ENCODE measurements at regions not wholly inside any gene's neighbourhood (a gene's known extent, or its start where the extent isn't known, plus 50 kb on each side); places are given as distances from the start of the nearest gene placed in this dataset.
A peak's percentile ranks its signal among the peaks of the same experiment; 100 is the strongest.
"Not testable (repeated sequence)": the region's sequence is repeated elsewhere in the genome, so short reads cannot be mapped to it uniquely, and the experiment has no call there.

- no peak overlapping the region for H2AFZ ChIP-seq (ENCODE audit: insufficient read depth, low read length, poor library complexity)
- H3K27ac ChIP-seq (ENCODE audit: low read depth, low read length), result no peak overlapping the region
- H4K12ac ChIP-seq (ENCODE audit: low read depth, low read length), result no peak overlapping the region
- H3K36me3 ChIP-seq (ENCODE audit: control insufficient read depth in 1 of 2, insufficient read depth in 2 of 2, low read length in 2 of 2), result no peaks in the 10 kb centered on the region
- no peak overlapping the region for H3K18ac ChIP-seq (ENCODE audit: low read length)
- no peak overlapping the region for H2BK5ac ChIP-seq (ENCODE audit: low read depth, low read length, poor library complexity)
- no CpG with 5 or more reads among the region's 2 CpGs for WGBS (ENCODE audit: extremely low coverage, insufficient coverage, insufficient read length)
- no peak overlapping the region for H3K4me3 ChIP-seq (ENCODE audit: low read depth, low read length)
- no peak overlapping the region for H3K14ac ChIP-seq (ENCODE audit: low read length)
- no peak overlapping the region for H2BK120ac ChIP-seq (ENCODE audit: insufficient read depth, low read length, poor library complexity)
- no peak for DNase-seq
- no peaks in the 10 kb centered on the region for H3K27me3 ChIP-seq (ENCODE audit: insufficient read depth, low read length)
- peaks cover 2% of the 10 kb centered on the region for H3K9me3 ChIP-seq (ENCODE audit: insufficient read depth, low read depth, low read length)
- no peak overlapping the region for H4K91ac ChIP-seq (ENCODE audit: low read depth, low read length)
- H2BK12ac ChIP-seq (ENCODE audit: low read length), result no peak overlapping the region
- no peak overlapping the region for H3K4me2 ChIP-seq (ENCODE audit: low read length)
- H3K4me1 ChIP-seq (ENCODE audit: control insufficient read depth in 1 of 2, insufficient read depth in 2 of 2, low read length in 2 of 2), result peaks cover 3 to 5% of the 10 kb centered on the region in 2 experiments
- H3K4ac ChIP-seq (ENCODE audit: low read depth, low read length), result no peak overlapping the region
- no peak overlapping the region for H3K23ac ChIP-seq (ENCODE audit: low read length)
- H3K79me1 ChIP-seq (ENCODE audit: low read length), result peaks cover 3% of the 10 kb centered on the region
- H3K9ac ChIP-seq (ENCODE audit: low read length), result no peak overlapping the region
- no peak overlapping the region for H2AK5ac ChIP-seq (ENCODE audit: low read length)
- no peaks in the 10 kb centered on the region for H3K79me2 ChIP-seq (ENCODE audit: control insufficient read depth, insufficient read depth, low read length, poor library complexity)
- H4K8ac ChIP-seq (ENCODE audit: low read depth, low read length), result no peak overlapping the region
These were observed 89.9 kb upstream of the SGK1 start for GRCh38 chr6:134407791-134408190.

- H3K79me2 ChIP-seq (ENCODE audit: control insufficient read depth, insufficient read depth, low read length, poor library complexity), result no peaks in the 10 kb centered on the region
- no peak overlapping the region for H4K12ac ChIP-seq (ENCODE audit: low read depth, low read length)
- H2AFZ ChIP-seq (ENCODE audit: insufficient read depth, low read length, poor library complexity), result no peak overlapping the region
- peaks cover 3% of the 10 kb centered on the region for H3K79me1 ChIP-seq (ENCODE audit: low read length)
- H3K9me3 ChIP-seq (ENCODE audit: insufficient read depth, low read depth, low read length), result no peaks in the 10 kb centered on the region
- WGBS (ENCODE audit: extremely low coverage, insufficient coverage, insufficient read length), result no CpG with 5 or more reads among the region's 7 CpGs
- no peak overlapping the region for H3K4me3 ChIP-seq (ENCODE audit: low read depth, low read length)
- H3K23ac ChIP-seq (ENCODE audit: low read length), result no peak overlapping the region
- no peak overlapping the region for H3K27ac ChIP-seq (ENCODE audit: low read depth, low read length)
- no peaks in the 10 kb centered on the region for H3K27me3 ChIP-seq (ENCODE audit: insufficient read depth, low read length)
- H3K4me1 ChIP-seq (ENCODE audit: control insufficient read depth in 1 of 2, insufficient read depth in 2 of 2, low read length in 2 of 2), result peaks cover 3 to 5% of the 10 kb centered on the region in 2 experiments
- H3K9ac ChIP-seq (ENCODE audit: low read length), result no peak overlapping the region
- H3K4me2 ChIP-seq (ENCODE audit: low read length), result no peak overlapping the region
- H4K91ac ChIP-seq (ENCODE audit: low read depth, low read length), result no peak overlapping the region
- H4K8ac ChIP-seq (ENCODE audit: low read depth, low read length), result no peak overlapping the region
- no peak overlapping the region for H3K4ac ChIP-seq (ENCODE audit: low read depth, low read length)
- H3K36me3 ChIP-seq (ENCODE audit: control insufficient read depth in 1 of 2, insufficient read depth in 2 of 2, low read length in 2 of 2), result no peaks in the 10 kb centered on the region
- DNase-seq, result no peak
- H2AK5ac ChIP-seq (ENCODE audit: low read length), result no peak overlapping the region
- no peak overlapping the region for H3K14ac ChIP-seq (ENCODE audit: low read length)
- no peak overlapping the region for H3K18ac ChIP-seq (ENCODE audit: low read length)
- no peak overlapping the region for H2BK120ac ChIP-seq (ENCODE audit: insufficient read depth, low read length, poor library complexity)
- no peak overlapping the region for H2BK5ac ChIP-seq (ENCODE audit: low read depth, low read length, poor library complexity)
- no peak overlapping the region for H2BK12ac ChIP-seq (ENCODE audit: low read length)
These were observed 88.4 kb upstream of the SGK1 start for GRCh38 chr6:134406311-134406710.

- Histone ChIP-seq H4K8ac (ENCODE audit: low read depth, low read length) (no peak overlapping the region), H3K4ac (ENCODE audit: low read depth, low read length) (no peak overlapping the region), H4K91ac (ENCODE audit: low read depth, low read length) (no peak overlapping the region), H2BK5ac (ENCODE audit: low read depth, low read length, poor library complexity) (no peak overlapping the region), H3K27ac (ENCODE audit: low read depth, low read length) (no peak overlapping the region), H4K12ac (ENCODE audit: low read depth, low read length) (no peak overlapping the region), H3K23ac (ENCODE audit: low read length) (no peak overlapping the region), H3K18ac (ENCODE audit: low read length) (no peak overlapping the region), H3K79me1 (ENCODE audit: low read length) (peaks cover 3% of the 10 kb centered on the region), H3K14ac (ENCODE audit: low read length) (no peak overlapping the region), H3K4me2 (ENCODE audit: low read length) (no peak overlapping the region), H3K27me3 (ENCODE audit: insufficient read depth, low read length) (no peaks in the 10 kb centered on the region), H3K4me1 (ENCODE audit: control insufficient read depth in 1 of 2, insufficient read depth in 2 of 2, low read length in 2 of 2) (peaks cover 3 to 5% of the 10 kb centered on the region in 2 experiments), H2BK120ac (ENCODE audit: insufficient read depth, low read length, poor library complexity) (no peak overlapping the region), H3K4me3 (ENCODE audit: low read depth, low read length) (no peak overlapping the region), H3K9ac (ENCODE audit: low read length) (no peak overlapping the region), H3K9me3 (ENCODE audit: insufficient read depth, low read depth, low read length) (no peaks in the 10 kb centered on the region), H2AFZ (ENCODE audit: insufficient read depth, low read length, poor library complexity) (no peak overlapping the region), H2AK5ac (ENCODE audit: low read length) (no peak overlapping the region), H3K79me2 (ENCODE audit: control insufficient read depth, insufficient read depth, low read length, poor library complexity) (no peaks in the 10 kb centered on the region), H2BK12ac (ENCODE audit: low read length) (no peak overlapping the region), H3K36me3 (ENCODE audit: control insufficient read depth in 1 of 2, insufficient read depth in 2 of 2, low read length in 2 of 2) (no peaks in the 10 kb centered on the region)
- no CpG with 5 or more reads among the region's 6 CpGs for WGBS (ENCODE audit: extremely low coverage, insufficient coverage, insufficient read length)
- DNase-seq, result peak in 1 of 2 donors; percentile 30
These were observed 87.6 kb upstream of the SGK1 start for GRCh38 chr6:134405386-134406087.

- WGBS (ENCODE audit: extremely low coverage, insufficient coverage, insufficient read length), result no CpG with 5 or more reads among the region's 10 CpGs
- H3K79me1 ChIP-seq (ENCODE audit: low read length); H4K91ac ChIP-seq (ENCODE audit: low read depth, low read length); H2BK12ac ChIP-seq (ENCODE audit: low read length); H4K8ac ChIP-seq (ENCODE audit: low read depth, low read length); H3K79me2 ChIP-seq (ENCODE audit: control insufficient read depth, insufficient read depth, low read length, poor library complexity); H2AFZ ChIP-seq (ENCODE audit: insufficient read depth, low read length, poor library complexity); DNase-seq; H3K4me3 ChIP-seq (ENCODE audit: low read depth, low read length); H4K12ac ChIP-seq (ENCODE audit: low read depth, low read length); H2AK5ac ChIP-seq (ENCODE audit: low read length); H3K23ac ChIP-seq (ENCODE audit: low read length); H2BK120ac ChIP-seq (ENCODE audit: insufficient read depth, low read length, poor library complexity); H2BK5ac ChIP-seq (ENCODE audit: low read depth, low read length, poor library complexity); H3K9me3 ChIP-seq (ENCODE audit: insufficient read depth, low read depth, low read length); H3K27me3 ChIP-seq (ENCODE audit: insufficient read depth, low read length); H3K36me3 ChIP-seq (ENCODE audit: control insufficient read depth in 1 of 2, insufficient read depth in 2 of 2, low read length in 2 of 2); H3K4ac ChIP-seq (ENCODE audit: low read depth, low read length); H3K27ac ChIP-seq (ENCODE audit: low read depth, low read length); H3K18ac ChIP-seq (ENCODE audit: low read length); H3K14ac ChIP-seq (ENCODE audit: low read length); H3K4me1 ChIP-seq (ENCODE audit: control insufficient read depth in 1 of 2, insufficient read depth in 2 of 2, low read length in 2 of 2); H3K9ac ChIP-seq (ENCODE audit: low read length); H3K4me2 ChIP-seq (ENCODE audit: low read length): not testable (repeated sequence)
These were observed 85.4 kb upstream of the SGK1 start for GRCh38 chr6:134403312-134403711.
